ENCODE measurements at regions not wholly inside any gene's neighbourhood (a gene's known extent, or its start where the extent isn't known, plus 50 kb on each side); places are given as distances from the start of the nearest gene placed in this dataset.

DNA sequence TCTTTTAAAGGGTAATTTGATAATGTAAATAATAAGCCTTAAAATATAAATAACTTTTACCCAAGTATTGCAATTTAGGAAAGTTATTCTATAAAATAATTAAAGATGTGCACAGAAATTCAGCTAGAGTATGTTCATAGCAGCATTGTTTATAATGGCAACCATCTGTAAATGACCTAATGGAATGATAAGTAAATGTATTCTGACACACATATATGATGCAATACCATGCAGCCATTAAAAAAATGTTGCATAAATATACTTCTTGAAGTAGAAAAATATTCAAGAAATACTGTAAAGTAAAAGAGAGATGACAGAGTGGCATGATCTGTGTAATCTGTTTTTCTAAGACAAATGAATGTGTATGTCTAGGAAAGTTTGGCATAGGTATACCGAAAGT lies 545.7 kb downstream of the ZEB2 start:
- TF ChIP-seq, protein P1, sequence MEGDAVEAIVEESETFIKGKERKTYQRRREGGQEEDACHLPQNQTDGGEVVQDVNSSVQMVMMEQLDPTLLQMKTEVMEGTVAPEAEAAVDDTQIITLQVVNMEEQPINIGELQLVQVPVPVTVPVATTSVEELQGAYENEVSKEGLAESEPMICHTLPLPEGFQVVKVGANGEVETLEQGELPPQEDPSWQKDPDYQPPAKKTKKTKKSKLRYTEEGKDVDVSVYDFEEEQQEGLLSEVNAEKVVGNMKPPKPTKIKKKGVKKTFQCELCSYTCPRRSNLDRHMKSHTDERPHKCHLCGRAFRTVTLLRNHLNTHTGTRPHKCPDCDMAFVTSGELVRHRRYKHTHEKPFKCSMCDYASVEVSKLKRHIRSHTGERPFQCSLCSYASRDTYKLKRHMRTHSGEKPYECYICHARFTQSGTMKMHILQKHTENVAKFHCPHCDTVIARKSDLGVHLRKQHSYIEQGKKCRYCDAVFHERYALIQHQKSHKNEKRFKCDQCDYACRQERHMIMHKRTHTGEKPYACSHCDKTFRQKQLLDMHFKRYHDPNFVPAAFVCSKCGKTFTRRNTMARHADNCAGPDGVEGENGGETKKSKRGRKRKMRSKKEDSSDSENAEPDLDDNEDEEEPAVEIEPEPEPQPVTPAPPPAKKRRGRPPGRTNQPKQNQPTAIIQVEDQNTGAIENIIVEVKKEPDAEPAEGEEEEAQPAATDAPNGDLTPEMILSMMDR (IDR thresholded peaks at IDR 0.05; ENCODE audit: insufficient read depth, low read length, poor library complexity, severe bottlenecking), result no peak
- no peak for TF ChIP-seq EZH2phosphoT487 (conservative IDR thresholded peaks at IDR 0.05; ENCODE audit: low read length)

Data from SU-DHL-6 (cell line).